ENCODE measurements at regions not wholly inside any gene's neighbourhood (a gene's known extent, or its start where the extent isn't known, plus 50 kb on each side); places are given as distances from the start of the nearest gene placed in this dataset.

GRCh38 chr2:41420219-41420618, 627.6 kb upstream of the PKDCC start:
- TF ChIP-seq, protein P1, sequence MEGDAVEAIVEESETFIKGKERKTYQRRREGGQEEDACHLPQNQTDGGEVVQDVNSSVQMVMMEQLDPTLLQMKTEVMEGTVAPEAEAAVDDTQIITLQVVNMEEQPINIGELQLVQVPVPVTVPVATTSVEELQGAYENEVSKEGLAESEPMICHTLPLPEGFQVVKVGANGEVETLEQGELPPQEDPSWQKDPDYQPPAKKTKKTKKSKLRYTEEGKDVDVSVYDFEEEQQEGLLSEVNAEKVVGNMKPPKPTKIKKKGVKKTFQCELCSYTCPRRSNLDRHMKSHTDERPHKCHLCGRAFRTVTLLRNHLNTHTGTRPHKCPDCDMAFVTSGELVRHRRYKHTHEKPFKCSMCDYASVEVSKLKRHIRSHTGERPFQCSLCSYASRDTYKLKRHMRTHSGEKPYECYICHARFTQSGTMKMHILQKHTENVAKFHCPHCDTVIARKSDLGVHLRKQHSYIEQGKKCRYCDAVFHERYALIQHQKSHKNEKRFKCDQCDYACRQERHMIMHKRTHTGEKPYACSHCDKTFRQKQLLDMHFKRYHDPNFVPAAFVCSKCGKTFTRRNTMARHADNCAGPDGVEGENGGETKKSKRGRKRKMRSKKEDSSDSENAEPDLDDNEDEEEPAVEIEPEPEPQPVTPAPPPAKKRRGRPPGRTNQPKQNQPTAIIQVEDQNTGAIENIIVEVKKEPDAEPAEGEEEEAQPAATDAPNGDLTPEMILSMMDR (conservative IDR thresholded peaks at IDR 0.05; ENCODE audit: low read depth, low read length): no peak
- TF ChIP-seq EZH2 (IDR thresholded peaks at IDR 0.05; ENCODE audit: borderline replicate concordance, low read depth, low read length, poor library complexity, severe bottlenecking): no peak

Data from A673 (cell line).